COR-L47 (cell line): ENCODE measurements at regions not wholly inside any gene's neighbourhood (a gene's known extent, or its start where the extent isn't known, plus 50 kb on each side); places are given as distances from the start of the nearest gene placed in this dataset.

ENCODE experiments used
- DNase-seq: peaks from one replicate; lab custom pipeline; 2025; lab: John Stamatoyannopoulos, UW

- no peak for DNase-seq
These were observed 94.6 kb downstream of the HAPSTR1 start for GRCh38 chr16:9186061-9186460.

DNA sequence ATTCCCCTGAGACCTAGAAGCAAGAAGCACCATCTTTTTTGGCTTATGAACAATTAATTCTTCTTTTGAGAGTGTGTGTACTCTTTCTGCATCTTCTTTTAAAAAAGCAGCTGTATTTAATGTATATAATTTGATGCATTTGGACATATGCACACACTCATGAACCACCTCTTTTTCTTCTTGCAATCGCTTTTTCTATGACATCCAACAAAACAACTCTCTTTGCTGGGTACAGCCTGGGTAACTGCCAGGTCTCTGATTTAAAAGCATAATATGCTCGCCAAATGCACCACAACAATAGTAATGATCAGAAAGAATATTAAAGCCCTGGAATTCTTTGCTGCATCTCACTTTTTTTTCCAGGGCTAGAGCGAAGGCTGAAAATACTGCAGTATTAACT is 97.3 kb downstream of the HAPSTR1 start:
- DNase-seq = no peak

DNA sequence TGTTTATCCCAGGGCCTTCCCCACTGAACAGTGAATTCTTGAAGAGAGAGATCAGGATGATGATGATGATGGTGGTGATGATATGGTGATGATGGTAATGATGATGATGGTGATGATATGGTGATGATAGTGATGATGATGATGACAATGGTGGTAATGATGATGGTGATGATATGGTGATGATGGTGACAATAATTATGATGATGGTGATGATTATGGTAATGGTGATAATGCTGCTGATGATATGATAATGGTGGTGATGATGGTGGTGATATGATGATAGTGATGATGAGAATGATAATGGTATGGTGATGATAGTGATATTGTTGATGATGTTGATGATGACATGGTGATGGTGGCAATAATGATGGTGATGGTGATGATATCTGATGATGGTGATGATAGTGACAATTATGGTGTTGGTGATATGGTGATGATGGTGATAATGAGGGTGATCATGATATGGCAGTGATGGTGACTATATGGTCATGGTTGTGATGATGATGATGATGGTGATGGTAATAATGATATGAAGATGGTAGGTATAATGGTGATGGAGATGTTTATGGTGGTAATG is 99.9 kb downstream of the HAPSTR1 start:
- no peak for DNase-seq

- no peak for DNase-seq
These were observed 101.3 kb downstream of the HAPSTR1 start for GRCh38 chr16:9192746-9193145.

DNA sequence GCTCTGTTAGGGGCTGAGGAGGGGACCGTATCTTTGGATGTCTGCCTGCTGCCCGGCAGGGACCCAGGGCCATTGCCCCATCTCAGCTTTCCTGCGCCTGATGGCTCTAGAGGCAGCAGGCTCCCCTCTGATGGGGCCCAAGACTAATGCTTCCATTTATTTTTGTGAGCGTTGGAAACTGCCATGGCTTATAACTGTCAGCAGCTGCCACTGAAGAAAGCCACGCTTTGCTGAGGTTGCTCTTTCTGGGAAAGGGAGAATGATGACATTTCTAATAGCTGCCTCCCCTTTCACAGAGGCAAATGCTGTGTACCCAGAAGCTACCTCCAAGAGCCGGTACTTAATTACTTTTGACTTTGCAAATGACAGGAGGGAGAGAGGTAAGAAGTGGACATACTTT is 103.8 kb downstream of the HAPSTR1 start:
- no peak for DNase-seq

GRCh38 chr16:9197957-9198661 is 106.7 kb downstream of the HAPSTR1 start:
- no peak for DNase-seq

DNA sequence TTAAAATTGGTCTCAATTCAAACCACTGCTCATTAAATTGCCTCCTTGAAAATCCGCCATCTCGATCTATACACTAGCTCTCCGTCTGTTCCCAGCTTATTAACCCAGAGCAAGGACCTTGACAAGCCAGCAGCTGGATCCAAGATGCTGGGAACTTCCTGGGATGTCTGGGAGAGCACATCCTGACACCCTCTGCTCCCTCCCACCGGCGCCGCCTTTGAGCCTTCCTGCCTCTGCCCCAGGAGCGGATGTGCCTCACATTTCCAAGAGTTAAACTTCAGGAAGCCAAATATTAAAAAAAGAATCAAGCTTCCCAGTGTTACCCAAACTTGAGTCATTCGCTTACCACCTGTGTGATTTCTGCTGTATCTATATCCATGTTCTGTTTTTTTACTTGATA is 107.9 kb downstream of the HAPSTR1 start:
- no peak for DNase-seq

DNA sequence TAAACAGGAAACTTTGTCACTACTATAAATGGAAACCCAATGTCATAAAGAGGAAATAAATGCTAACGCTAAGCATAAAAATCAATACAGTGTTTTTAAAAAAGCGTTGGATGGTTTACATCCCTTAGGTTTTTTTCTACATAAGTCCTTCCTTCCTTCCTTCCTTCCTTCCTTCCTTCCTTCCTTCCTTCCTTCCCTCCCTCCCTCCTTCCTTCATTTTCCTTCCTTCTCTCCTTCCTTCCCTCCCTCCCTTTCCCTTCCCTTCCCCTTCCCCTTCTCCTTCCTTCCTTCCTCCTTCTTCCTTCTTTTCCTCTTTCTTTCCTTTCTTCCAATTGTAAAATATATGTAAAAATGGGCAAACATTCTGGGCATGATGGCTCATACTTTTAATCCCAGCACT is 108.3 kb downstream of the HAPSTR1 start:
- DNase-seq = no peak

DNA sequence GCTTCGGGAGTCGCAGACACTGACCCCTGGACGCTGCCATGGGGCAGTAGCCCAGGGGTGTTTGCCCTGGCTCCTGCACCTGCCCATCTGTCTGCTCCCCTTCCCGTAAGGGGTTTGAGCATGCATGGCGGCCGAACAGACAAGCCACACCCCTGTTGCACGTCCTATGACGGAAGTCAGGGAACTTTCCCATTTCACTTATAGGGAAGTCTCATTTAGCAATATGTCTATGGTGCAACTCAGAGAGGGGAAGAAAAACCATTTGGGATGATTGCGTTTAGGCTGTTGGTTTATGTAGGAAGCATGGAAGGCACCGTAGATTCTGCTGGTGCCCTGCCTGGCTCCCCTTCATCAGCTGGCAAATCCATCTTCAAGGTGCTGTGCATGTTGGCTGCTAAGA is 112.5 kb downstream of the HAPSTR1 start:
- DNase-seq = no peak

DNA sequence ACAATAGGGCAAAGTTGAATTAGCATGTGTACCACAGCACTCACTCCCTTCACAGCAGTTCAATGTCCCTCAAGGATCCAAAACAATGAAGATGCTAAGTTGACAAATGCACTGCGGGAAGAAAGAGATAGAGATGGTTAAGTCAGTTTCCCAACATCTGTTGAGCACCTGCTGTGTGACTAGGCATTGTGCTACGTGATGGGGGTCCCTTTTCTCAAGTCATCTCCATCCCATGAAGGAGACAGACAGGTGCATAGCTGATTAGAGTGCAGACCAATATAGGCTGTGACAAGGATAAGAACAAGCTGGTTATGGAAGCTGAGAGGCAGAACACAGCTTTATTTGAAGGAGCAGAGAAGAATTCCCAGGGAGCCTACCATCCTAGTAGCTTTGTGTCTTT is 114.2 kb downstream of the HAPSTR1 start:
- no peak for DNase-seq

- no peak for DNase-seq
These were observed 114.7 kb downstream of the HAPSTR1 start for GRCh38 chr16:9206156-9206555.

DNA sequence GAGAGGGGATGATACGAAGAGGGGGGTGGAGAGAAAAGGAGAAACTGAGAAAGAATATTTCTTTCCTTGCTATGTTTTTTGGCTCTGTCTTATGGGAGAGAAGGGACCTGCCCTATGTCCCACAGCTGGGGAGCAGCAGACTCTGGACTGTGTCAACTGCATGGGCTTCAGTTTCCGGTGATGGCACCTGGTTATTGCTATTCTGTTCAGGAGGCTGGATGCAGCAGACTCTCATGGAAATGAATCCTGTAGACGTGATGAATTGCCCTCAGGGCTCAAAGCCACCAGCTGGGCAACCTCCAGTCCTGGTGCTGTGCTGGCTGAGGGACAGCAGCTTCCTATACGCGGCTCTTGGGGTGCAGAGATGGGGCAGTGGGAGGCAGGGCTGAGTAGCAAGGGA is 121.2 kb downstream of the HAPSTR1 start:
- DNase-seq = no peak

DNA sequence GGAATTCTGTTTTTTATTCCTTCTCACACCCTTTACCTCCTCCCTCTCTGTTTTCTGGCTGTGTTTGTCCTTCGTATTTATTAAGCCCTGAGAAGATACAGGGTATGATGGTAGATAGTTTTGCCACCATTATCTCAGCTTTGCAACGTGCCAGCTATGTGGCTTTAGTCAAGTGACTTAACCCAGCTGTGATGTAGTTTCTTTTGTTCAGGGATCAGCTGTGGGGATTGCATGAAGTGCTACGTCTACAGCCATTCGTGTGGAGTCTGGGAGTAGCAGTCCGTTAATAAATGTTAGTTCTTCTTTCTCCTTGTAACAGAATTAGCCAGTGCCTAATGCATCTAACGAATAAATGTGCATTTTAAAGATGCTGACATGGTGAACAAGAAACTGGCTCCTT is 128.4 kb downstream of the HAPSTR1 start:
- DNase-seq = no peak

GRCh38 chr16:9225527-9226316 is 134.3 kb downstream of the HAPSTR1 start:
- no peak for DNase-seq

- no peak for DNase-seq
These were observed 135.5 kb downstream of the HAPSTR1 start for GRCh38 chr16:9226924-9227323.

DNA sequence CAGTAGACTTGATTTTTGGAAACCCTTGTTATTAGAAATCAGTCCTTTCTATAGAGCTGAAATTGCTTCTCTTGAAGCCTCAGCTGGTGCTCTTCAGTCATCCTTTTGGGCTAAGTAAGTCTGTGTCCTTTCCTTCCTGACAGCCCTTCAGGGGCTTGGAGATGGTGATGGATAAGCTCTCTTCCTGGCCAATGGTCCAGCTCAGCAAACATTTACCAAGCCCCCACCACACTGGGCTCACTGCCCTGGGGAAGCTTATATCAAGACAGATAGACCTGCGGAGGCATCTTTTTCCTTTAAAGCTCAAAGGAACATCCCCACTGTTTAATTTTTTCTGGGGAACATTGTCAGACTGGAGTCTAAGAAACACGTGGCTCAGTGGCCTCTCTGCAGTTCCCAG is 139.6 kb downstream of the HAPSTR1 start:
- DNase-seq = no peak

DNA sequence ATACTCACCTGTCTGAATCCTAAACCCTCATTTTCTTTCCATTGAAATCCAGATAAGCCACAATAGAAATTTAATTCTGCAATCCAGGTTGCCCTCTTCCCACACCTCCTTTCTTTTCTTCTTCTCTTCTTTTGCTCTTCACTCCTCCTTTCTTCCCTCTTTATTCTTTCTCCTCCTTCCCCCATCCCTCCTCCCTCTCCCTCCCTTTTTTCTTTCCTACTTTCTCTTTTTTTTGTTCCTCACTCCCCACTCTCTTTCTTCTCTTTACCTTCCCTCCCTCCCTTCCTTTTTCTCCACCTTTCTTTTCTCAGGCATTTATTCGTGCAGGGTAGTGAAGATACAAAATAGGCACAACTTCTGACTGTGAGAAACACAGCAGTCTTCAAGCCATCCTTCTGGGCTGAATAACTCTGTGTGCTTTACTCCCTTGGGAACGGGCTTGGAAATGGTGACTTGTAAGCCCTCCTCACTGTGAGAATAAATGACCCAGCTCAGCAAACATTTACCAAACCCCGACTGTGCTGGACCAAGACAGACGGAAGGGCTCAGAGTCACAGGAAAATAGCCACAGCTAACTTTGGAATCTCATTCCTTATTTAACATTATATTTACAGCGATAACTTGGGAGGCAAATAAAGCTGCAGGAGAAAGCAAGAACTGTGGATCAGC is 140.8 kb downstream of the HAPSTR1 start:
- DNase-seq = no peak

GRCh38 chr16:9235867-9236266 is 144.4 kb downstream of the HAPSTR1 start:
- DNase-seq = no peak

- no peak for DNase-seq
These were observed 144.9 kb downstream of the HAPSTR1 start for GRCh38 chr16:9236319-9236718.

DNA sequence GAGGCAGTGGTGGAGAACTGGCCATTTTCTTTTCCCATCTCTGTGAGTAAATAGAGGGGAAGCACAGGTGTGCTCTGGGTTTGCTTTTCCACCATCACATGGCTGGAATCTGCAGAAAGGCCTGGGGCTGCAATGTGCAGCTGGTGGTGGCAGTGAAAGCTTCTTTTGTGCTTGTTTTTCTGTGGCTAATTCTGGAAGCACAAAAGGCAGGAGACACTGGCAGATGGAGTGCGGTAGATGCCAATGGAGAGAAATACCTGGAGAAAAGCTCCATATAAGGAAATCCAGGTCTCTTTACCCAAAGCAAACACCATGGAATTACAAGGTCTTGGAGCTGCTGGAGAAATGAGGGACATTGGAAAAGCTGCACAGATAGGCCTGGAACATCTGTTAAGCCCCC is 146.9 kb downstream of the HAPSTR1 start:
- DNase-seq = no peak

GRCh38 chr16:9241177-9241576 is 149.7 kb downstream of the HAPSTR1 start:
- no peak for DNase-seq

DNA sequence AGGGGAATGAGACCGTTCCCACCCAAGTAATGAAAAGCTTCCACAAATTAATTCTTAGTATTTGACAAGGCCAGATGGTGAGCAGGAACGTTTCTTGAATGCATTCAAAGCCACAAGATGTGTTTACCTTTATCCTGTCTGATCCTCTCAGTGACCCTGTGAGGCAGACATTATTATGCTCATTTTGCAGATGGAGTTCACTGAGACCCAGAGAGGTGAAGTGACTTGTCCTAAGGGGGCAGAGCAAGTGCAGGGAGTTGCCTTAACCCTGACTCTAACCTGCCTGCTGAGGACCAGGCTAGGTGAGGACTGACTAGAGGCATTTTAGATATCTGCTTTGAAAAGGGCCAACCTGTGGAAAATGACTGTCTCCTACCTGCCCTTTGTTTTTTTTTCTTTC is 156.7 kb downstream of the HAPSTR1 start:
- DNase-seq = no peak

DNA sequence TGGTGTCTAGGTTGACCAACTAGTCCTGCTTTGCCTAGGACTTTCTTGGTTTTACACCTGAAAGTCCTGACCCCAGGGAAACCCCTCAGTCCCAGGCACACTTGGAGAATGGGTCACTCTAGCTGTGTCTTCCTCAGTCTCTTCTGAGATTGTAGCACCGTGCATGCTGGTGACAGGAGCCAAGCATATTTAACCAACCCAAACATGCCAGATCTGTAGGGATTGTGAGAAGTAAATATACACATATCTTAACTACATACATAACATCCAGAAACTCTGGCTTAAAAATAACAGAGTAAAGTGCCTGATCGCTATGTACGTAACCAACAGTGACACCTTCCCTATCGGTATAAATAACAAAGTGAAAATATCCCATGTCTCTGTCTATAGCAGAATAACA is 158.1 kb downstream of the HAPSTR1 start:
- no peak for DNase-seq
